Iris pigment epithelial cell (primary cell): ENCODE measurements at regions not wholly inside any gene's neighbourhood (a gene's known extent, or its start where the extent isn't known, plus 50 kb on each side); places are given as distances from the start of the nearest gene placed in this dataset.
"Not testable (repeated sequence)": the region's sequence is repeated elsewhere in the genome, so short reads cannot be mapped to it uniquely, and the experiment has no call there.

Experiments used
- DNase-seq: peaks from one replicate; pipeline ENCODE4 v3.0.0-alpha.2; 2011; ENCODE audit warnings: low read depth

DNA sequence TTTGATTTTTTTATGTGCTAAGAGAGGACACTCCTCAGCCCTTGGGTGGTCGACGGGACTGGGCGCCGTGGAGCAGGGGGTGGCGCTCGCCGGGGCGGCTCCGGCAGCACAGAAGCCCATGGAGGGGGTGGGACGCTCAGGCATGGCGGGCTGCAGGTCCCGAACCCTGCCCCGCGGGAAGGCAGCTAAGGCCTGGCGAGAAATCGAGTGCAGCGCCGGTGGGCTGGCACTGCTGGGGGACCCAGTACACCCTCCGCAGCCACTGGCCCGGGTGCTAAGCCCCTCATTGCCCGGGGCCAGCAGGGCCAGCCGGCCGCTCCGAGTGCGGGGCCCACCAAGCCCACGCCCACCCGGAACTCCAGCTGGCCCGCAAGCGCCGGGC, 669.7 kb upstream of the CTNND2 start:
- DNase-seq = not testable (repeated sequence)

DNA sequence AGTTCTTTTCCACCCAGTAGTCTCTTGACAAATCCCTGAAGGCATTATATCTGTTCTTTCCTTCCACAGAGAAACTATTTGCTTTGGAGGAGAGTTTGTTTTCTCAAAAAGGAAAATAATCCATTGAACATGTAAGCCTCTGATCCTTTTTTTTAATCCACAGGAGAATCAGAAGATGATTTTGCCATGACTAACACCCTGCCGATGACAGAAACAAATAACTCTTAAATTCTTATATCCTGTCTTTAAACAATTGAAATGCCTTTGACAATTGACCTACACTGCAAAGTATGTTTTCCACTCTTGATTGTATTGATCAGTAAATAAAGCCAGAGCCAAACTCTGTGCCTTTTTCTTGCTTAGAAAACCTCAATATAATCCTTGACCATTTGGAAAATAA, 666.4 kb upstream of the CTNND2 start:
- no peak for DNase-seq

DNA sequence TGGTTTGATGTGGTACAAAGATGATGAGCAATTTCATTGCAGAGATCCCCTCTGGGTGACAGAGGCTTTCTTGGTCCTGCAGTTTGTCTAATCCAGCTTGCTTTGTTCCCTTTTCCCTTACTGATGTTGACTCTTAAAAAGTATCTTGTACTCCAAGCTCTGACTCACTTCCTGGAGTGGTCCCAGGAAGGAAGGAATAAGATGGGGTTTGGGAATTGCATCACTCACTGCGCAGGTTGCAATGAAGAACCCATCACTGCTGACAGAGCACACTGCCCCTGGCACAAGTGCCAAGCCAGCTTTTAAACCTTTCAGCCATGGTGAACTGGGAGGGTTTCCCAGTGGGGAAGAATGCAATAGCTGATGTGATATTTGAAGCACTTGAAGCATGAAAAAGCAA, 662.2 kb upstream of the CTNND2 start:
- DNase-seq = no peak

DNA sequence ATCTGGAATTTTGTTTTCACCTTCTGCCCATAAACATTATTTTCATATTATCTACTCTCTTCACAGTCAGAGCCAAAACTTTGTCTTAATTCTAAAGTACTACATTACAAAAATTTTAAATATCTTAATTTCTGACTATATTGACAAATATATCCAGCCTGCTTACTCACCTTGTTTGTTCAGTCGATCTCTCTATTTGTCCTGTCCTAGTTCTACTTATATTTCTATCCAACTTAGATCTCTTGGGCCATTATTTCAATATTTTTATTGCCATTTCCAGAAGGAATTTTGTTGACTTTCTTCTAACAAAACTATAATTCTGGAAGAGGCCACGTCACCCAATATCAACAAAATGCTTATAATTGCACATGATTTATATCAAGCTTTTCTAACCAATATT, 652.8 kb upstream of the CTNND2 start:
- no peak for DNase-seq

DNA sequence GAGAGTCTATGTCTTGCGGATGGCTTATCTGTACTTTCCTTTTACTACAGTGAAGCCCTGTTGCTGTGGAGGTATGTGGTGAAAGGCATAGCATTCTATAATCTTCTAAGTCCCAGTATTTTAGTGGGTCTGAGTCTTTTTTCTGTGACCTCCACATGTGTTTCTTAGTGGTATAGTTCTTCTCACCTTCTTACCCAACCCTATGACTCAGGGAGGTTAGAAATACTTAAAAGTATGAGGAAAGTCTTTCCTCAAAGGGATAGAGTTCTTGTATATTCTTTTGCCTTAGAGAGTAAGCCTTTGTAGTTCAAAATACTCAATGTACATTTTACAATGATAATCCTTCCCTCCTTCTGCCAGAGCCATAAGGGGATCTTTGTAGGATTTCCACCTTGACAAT, 621.9 kb upstream of the CTNND2 start:
- no peak for DNase-seq

DNA sequence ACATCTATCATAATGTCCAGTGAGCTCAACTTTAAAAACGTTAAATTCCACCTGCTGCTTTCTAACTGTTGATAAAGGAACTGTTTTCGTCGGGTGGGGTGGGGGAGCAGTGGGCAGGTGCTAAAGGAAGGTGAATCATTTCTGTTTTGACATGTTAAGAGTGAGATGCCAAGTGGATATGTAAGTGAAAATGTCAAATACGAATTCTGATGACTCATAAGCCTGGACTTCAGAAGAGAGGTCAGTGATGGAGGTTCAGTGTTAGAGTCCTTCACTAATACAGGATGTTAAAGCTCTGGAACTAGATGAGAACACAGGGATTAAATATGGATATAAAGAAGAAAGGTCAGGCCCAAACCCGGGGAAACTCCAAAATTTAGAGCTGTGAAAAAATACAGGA, 617.9 kb upstream of the CTNND2 start:
- DNase-seq = no peak

DNA sequence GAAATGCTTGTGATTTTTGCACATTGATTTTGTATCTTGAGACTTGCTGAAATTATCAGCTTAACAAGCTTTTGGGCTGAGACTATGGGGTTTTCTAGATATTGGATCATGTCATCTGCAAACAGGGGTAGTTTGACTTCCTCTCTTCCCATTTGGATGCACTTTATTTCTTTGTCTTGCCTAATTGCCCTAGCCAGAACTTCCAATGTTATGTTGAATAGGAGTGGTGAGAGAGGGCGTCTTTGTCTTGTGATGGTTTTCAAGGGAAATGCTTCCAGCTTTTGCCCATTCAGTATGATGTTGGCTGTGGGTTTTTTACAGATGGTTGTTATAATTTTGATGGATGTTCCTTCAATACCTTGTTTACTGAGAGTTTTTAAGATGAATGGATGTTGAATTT, 600.7 kb upstream of the CTNND2 start:
- not testable (repeated sequence) for DNase-seq

DNA sequence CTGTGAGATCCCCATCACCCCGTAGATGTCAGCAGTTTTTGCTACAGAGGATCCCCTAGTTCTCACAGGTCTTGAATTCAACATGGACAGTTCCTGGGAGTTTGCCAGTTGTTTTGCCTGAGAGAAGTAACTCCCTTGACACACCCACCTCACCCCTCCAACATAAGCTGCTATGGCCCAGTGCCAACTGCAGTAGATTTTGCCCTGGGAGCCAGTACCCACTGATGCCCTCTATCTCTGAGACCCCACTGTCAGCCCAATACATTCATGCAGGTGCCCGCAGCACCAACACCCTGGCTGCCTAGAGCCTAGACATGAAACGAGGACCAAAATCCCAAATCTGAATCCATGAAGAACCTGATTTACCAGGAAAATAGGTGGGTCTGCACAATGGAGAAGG, 583.9 kb upstream of the CTNND2 start:
- no peak for DNase-seq

DNA sequence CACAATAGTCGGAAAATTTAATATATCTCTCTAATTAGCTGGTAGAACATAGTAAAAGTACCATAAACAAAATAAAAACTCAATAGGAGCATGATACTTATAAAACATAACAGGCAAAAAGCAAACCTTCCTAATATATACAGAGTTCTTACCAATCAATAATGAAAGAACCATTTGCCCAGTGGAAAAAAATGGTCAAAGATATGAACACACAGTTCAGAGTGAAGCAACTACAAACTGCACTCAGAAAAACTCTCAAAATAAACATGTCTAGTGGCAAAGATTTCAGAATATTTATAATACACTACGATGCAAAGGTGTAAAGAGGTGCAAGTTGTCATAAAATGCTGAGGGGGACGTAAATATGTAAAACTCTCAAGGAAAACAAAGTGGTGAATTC, 576.2 kb upstream of the CTNND2 start:
- no peak for DNase-seq

DNA sequence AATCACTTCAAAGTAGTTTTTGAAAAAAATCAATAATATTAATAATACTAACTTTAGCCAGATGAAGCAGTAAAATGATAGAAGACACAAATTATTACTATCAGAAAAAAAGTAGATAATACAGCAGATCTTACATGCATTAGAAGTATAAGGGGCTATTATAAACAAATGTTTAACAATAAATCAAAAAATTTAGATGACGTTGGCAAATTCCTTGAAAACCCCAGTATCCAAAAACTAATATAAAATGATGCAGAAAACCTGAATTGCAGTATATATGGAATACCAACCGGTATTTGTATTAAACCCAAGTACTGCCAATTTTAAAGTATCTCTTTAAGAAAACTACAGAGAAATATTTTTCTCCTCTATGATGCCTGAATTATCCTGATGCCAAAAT, 573.3 kb upstream of the CTNND2 start:
- no peak for DNase-seq

DNA sequence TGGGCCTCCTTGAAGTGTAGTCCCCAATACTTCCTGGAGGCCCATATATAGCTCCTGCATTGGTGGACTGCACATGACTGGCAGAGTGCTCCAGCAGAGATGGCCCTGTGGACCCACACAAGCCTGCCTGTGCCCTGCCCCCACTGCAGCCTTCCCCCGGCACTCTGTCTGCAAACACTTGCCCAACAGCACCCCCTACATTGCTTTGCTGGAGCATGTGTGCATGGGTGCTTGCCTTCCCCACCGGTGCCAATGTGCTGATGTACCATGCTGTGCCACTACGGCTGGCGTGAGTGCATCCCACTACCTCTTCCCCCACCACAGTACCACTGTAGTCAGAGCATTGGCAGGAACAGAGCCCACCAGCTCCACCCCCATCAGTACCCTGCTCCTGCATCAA, 563.6 kb upstream of the CTNND2 start:
- DNase-seq = no peak

DNA sequence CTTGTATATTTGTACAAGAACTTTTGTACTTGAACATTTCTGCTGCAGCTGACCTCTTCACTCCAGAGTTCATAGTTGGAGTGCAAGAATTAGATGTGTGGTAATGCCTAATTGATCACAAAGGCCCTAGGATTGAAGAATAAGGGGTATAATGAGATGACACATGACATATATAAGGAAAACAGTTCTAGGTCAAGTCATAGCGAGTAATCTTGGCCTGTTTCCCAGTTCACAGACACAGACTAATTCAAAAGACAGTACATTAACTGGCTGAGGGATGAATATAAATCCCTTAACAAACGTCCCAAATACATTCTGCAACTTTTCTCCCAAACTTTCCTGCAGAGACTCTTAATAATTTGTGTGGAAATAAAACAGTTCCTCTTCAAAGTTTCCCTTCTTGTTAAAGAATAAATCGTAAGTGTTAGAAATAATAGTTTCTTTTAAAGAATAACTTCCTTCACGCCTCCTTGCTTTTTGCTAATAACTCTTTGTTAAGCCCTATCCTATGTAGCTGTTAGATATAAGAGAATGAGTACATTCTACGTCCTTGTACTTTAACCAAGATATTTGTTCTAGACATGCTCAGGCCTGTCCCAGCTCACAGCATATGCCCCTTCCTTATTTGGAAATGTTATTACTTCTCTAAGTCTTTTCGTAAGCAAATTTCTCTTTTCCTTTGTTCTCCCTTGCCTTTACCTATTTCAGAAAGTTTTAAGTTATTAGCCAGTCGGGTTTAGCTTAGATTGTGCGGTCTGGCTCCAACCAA, 556.4 kb upstream of the CTNND2 start:
- no peak for DNase-seq

DNA sequence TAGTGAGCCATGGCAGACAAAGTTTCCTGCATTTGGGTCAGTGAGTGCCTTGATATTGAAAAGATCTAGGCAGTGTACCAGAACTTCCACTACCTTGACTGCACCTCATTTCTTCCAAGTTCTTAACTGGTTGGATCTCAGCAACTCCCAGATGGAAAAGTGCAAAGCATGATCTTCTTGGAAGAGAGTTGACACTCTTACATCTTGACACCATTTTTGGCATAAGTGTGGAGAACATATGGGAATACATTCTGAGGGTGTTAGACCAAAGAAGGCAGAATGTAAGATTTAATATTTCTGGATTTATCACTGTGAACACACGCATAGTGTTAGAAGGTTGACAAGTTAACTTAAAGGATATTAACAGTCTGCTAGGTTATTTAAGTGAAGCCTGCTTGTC, 555.1 kb upstream of the CTNND2 start:
- DNase-seq = no peak

DNA sequence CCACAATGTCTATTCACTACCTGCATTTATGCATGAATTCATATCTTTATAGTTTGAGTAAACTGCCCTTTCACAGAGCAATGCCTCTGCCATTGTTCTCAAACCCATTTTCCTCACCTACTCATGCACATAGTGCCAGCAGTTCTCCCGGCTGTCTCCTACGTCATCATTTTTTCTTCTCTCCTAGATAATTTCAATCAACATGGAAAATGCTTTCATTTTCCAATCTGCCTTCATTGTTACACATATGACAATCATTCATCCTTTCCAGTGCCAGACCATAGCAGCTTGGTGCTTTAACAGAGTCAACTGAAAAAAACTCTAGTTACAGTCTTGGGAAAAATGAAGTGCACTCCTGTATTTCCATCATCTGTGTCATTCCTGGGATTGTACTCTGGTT, 514.8 kb upstream of the CTNND2 start:
- no peak for DNase-seq

DNA sequence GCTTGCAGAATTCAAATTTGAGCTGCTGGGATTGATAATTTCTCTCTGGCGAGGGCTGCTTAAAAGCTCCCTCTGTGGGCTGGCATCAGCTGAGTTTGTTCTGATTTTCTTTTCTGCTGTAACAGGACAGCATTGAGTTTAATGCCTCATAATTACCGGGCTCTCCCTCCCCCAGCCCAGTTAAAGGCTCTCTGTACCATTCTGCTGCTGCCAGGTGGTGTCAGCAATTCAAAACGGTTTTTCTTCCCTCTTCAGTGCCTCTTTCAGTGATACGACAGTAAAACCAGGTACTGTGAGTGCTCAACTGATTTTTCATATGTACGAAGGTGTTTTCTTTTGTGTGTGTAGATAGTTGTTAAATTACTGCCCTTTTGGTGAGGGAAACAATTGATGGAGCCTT, 509.3 kb upstream of the CTNND2 start:
- DNase-seq = no peak

DNA sequence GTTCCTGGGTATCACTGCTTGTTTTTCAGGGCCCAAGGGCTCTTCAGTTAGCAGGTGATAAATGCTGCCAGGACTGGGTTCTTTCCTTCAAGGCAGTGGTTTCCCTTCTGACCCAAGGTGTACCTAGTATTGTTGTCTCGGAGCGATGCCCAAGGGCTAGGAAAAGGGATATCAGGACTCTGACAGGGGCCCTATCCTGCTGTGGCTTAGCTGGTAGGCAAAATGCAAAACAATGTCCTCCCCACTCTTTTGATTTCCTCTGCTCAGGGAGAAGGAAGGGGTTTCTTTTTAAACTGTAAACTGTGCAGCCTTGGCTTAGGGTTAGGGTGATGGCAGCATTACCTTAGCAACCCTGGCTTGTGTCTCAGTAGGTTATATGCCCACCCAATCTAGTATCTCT, 508.8 kb upstream of the CTNND2 start:
- no peak for DNase-seq

DNA sequence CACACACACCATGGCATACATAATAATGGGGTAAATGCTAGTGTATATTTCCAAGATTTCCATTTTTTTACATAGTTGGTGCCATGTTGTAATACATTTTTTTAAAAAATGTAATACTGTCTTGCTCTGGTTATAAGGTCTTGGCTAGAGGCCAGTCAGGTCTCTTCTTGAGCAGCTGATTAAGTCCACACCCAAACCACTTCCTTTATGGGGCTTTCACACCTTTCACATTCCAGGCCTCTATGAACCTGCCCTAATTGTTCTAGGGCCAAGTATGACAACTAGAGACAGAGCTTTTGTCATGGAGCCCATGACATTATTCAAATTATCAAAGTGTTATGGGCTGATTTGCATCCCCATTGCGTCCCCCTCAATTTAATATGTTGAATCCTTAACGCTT, 495.6 kb upstream of the CTNND2 start:
- no peak for DNase-seq

DNA sequence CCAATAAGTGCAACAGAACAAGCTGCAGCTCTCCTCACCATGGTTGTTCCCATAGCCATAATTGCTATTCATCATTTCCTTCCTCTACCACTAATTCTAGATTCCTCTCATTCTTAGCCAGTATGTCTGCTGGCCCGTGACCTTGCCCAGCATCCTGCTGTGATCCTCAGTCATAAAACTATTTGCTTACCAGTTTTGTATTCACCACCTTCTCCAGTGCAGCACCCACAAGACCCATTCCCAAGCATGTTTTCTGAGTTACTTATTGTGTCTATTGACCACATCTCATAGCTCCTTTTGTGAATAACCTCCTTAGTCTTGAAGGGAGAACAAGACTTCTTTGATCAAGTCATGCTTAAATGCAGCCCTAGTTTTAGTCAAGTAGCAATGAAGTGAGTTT, 488.0 kb upstream of the CTNND2 start:
- DNase-seq = peak; percentile 5

DNA sequence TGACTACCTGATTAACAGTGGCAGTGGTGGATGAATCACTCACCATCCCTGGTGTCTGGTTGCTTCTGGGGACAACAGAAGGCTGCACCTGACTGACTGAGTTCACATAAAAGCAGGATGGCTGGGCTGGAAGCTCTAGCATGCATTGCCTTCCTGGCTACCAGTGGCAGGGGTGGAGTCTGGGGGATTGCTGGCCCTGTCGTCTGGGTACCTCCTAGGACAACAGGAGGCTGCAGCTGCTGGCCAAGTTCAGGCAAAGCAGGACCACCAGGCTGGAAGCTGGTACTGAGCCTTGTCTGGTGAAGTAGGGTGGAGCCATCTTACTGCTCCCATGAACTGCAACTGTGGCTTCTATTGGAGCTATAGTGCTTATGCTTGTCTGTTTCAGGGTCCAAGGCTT, 480.8 kb upstream of the CTNND2 start:
- DNase-seq = no peak

DNA sequence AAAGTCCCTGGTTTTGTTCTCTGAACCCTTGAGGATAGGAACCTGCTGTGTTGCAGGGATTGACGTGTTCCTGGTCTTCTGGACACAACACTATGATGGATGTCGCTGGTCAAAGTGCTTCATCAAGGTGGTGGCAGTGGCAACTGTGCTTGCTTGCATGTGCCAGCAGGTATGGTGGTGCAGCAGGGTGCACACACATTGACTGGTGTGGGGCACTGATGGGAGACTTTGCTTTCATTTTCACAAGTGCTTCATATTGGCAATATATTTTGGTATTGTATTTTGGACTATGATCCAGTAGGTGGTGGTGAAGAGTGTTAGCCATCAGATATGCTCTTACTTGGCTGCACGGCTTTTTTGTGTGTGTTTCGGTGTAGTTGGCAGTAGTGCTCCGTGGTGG, 479.8 kb upstream of the CTNND2 start:
- DNase-seq = no peak

DNA sequence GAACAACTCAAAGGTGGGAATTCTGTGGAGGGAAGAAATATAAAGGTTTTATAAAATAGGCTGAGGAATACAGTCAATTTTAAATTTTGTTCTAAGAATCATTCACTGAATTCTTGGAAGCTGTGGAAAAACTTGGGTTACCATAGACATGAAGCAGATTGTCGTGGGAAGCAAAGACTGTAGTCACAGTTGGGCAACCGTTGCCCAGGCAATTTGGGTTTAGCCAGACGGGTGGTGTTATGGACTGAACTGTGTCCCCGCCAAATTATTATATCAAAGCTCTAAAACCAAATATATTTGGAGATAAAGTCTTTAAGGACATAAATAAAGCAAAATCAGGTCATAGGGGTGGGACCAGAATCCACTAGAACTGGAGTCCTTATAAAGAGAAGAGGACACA, 463.7 kb upstream of the CTNND2 start:
- no peak for DNase-seq

DNA sequence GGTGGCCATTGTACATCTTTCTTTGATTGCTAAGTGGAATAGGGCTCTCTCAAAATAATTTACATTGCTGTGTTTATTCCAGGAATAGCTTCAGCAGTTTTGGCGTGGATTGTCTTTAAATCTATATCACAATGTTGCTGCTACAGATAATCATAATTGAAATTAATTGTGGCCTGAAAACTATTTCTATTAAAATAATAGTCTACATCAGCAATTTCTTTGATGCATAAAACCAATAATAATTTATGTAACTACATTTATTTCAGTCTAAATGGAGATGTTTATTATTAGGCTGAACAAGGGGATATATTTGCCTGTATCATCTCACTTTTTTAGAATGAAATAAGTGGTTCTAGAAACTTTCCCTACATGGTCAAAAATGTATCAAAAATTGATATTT, 456.0 kb upstream of the CTNND2 start:
- no peak for DNase-seq

DNA sequence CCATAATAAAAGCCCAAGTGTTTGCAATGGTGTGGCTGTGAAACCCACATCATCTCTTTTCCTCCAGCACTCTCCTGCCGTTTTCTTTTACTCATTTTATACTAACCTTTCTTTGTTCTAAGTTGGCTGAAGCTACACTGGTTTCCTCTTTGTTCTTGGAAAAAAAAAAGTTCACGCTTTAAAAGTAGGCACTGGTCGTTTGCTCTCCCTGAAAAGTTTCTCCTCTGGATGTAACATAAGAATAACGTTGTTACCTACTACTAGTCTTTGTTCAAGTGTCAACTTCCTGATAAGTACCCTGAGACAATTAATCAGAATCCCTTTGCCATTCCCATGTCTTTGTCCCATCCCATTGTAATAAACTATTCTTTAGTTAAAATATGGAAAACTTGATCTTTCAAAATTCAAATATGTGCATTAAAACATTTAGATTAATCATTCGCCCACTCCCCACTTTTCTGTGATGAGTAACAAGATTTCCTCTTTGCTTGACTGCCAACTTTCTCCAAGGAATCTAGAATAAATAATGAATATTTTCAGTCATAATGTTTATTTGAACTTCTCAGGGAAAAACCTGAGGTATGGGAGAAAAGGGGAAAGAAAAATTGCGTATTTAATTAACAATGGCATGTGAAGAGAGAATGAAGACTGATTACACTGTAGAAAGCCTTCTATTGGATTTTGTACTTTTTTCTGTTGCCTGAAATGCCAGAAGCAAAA, 454.3 kb upstream of the CTNND2 start:
- no peak for DNase-seq

DNA sequence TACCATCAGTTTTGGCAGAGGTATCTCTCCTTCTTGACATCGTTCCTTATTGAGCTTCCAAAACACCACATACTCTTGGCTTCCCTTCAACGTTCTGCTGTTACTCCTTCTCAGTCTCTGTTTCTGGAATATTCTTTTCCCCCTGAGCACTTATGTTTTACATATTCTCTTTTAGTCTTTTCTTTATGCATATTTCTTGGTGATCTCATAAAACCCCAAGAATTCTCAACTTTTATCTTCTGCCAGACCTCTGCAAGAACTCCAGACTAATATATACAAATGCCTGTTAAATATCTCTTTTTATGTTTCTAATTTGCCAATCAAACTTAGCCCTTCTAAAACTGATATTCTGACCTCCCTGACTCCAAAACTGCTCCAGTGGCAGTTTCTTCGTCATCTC, 453.4 kb upstream of the CTNND2 start:
- no peak for DNase-seq
